Limb (tissue), 2 donors: ENCODE measurements at regions not wholly inside any gene's neighbourhood (a gene's known extent, or its start where the extent isn't known, plus 50 kb on each side); places are given as distances from the start of the nearest gene placed in this dataset.

ENCODE experiments used
- DNase-seq, 2 donors: peaks; one replicate each; pipeline ENCODE4 v3.0.0-alpha.2; 2016; ENCODE audit errors: extremely low spot score in 2 of 2

GRCh38 chr12:90327793-90328743 lies 619.4 kb upstream of the ATP2B1 start:
- DNase-seq = no peak

GRCh38 chr12:90323217-90323616 lies 614.6 kb upstream of the ATP2B1 start:
- no peak for DNase-seq

- no peak for DNase-seq
These were observed 613.4 kb upstream of the ATP2B1 start for GRCh38 chr12:90322006-90322405.

GRCh38 chr12:90321369-90321768 lies 612.7 kb upstream of the ATP2B1 start:
- DNase-seq = no peak

GRCh38 chr12:90311561-90311960 lies 602.9 kb upstream of the ATP2B1 start:
- no peak for DNase-seq

GRCh38 chr12:90305379-90305778 lies 596.7 kb upstream of the ATP2B1 start:
- no peak for DNase-seq

- DNase-seq = no peak
These were observed 595.6 kb upstream of the ATP2B1 start for GRCh38 chr12:90304231-90304630.

GRCh38 chr12:90303771-90304170 lies 595.1 kb upstream of the ATP2B1 start:
- no peak for DNase-seq

- DNase-seq = peak in 1 of 2 donors; percentile 43
These were observed 593.0 kb upstream of the ATP2B1 start for GRCh38 chr12:90301561-90302133.

GRCh38 chr12:90301095-90301494 lies 592.5 kb upstream of the ATP2B1 start:
- DNase-seq = peak in 1 of 2 donors; percentile 4

- no peak for DNase-seq
These were observed 591.0 kb upstream of the ATP2B1 start for GRCh38 chr12:90299666-90300065.

- DNase-seq = no peak
These were observed 590.5 kb upstream of the ATP2B1 start for GRCh38 chr12:90299121-90299520.

- DNase-seq = no peak
These were observed 589.8 kb upstream of the ATP2B1 start for GRCh38 chr12:90298289-90298948.

GRCh38 chr12:90295858-90296257 lies 587.2 kb upstream of the ATP2B1 start:
- DNase-seq = no peak

GRCh38 chr12:90292183-90292582 lies 583.5 kb upstream of the ATP2B1 start:
- DNase-seq = no peak

GRCh38 chr12:90290980-90291975 lies 582.6 kb upstream of the ATP2B1 start:
- DNase-seq = no peak

GRCh38 chr12:90287585-90287984 lies 578.9 kb upstream of the ATP2B1 start:
- DNase-seq = no peak

- no peak for DNase-seq
These were observed 572.7 kb upstream of the ATP2B1 start for GRCh38 chr12:90281154-90281868.

GRCh38 chr12:90280564-90281058 lies 572.0 kb upstream of the ATP2B1 start:
- no peak for DNase-seq

GRCh38 chr12:90280033-90280432 lies 571.4 kb upstream of the ATP2B1 start:
- no peak for DNase-seq
